ENCODE measurements at regions not wholly inside any gene's neighbourhood (a gene's known extent, or its start where the extent isn't known, plus 50 kb on each side); places are given as distances from the start of the nearest gene placed in this dataset.

- no peaks in the 10 kb centered on the region for H3K9me3 ChIP-seq
- no peak for TF ChIP-seq CTCF (IDR thresholded peaks at IDR 0.05)
- no peak overlapping the region for H3K27ac ChIP-seq
- H3K4me3 ChIP-seq = no peak overlapping the region
- H3K4me1 ChIP-seq = no peaks in the 10 kb centered on the region
- no peaks in the 10 kb centered on the region for H3K27me3 ChIP-seq
- ATAC-seq (no peak), DNase-seq (no peak)
- H3K36me3 ChIP-seq = no peaks in the 10 kb centered on the region
- intact Hi-C loops (cut with DNase I) = no loop called here
These were observed 587.7 kb upstream of the NR2F2 start for GRCh38 chr15:95742836-95743235.

- H3K36me3 ChIP-seq = no peaks in the 10 kb centered on the region
- no peak overlapping the region for H3K27ac ChIP-seq
- DNase-seq = no peak
- intact Hi-C loops (cut with DNase I) = no loop called here
- no peak overlapping the region for H3K4me3 ChIP-seq
- no peaks in the 10 kb centered on the region for H3K27me3 ChIP-seq
- H3K9me3 ChIP-seq = no peaks in the 10 kb centered on the region
- no peak for ATAC-seq
- H3K4me1 ChIP-seq = no peaks in the 10 kb centered on the region
- TF ChIP-seq CTCF (IDR thresholded peaks at IDR 0.05) = no peak
These were observed 573.3 kb upstream of the NR2F2 start for GRCh38 chr15:95757171-95757570.

GRCh38 chr15:95758451-95758850 is 572.0 kb upstream of the NR2F2 start:
- H3K27me3 ChIP-seq = no peaks in the 10 kb centered on the region
- intact Hi-C loops (cut with DNase I) = no loop called here
- H3K36me3 ChIP-seq = no peaks in the 10 kb centered on the region
- H3K27ac ChIP-seq = no peak overlapping the region
- H3K4me3 ChIP-seq = no peak overlapping the region
- ATAC-seq (no peak), DNase-seq (no peak)
- no peak for TF ChIP-seq CTCF (IDR thresholded peaks at IDR 0.05)
- H3K4me1 ChIP-seq = no peaks in the 10 kb centered on the region
- no peaks in the 10 kb centered on the region for H3K9me3 ChIP-seq

- TF ChIP-seq CTCF (IDR thresholded peaks at IDR 0.05) = no peak
- Histone ChIP-seq H3K27me3 (no peaks in the 10 kb centered on the region), H3K4me3 (no peak overlapping the region), H3K4me1 (no peaks in the 10 kb centered on the region), H3K9me3 (no peaks in the 10 kb centered on the region), H3K27ac (no peak overlapping the region), H3K36me3 (no peaks in the 10 kb centered on the region)
- intact Hi-C loops (cut with DNase I) = no loop called here
- ATAC-seq (no peak), DNase-seq (no peak)
These were observed 571.6 kb upstream of the NR2F2 start for GRCh38 chr15:95758851-95759250.

GRCh38 chr15:95760508-95760907 is 570.0 kb upstream of the NR2F2 start:
- ATAC-seq (no peak), DNase-seq (no peak)
- Histone ChIP-seq H3K27ac (no peak overlapping the region), H3K4me3 (no peak overlapping the region), H3K4me1 (no peaks in the 10 kb centered on the region), H3K9me3 (no peaks in the 10 kb centered on the region), H3K27me3 (no peaks in the 10 kb centered on the region), H3K36me3 (no peaks in the 10 kb centered on the region)
- intact Hi-C loops (cut with DNase I) = no loop called here
- TF ChIP-seq CTCF (IDR thresholded peaks at IDR 0.05) = no peak

- no peaks in the 10 kb centered on the region for H3K36me3 ChIP-seq
- DNase-seq = no peak
- H3K4me3 ChIP-seq = no peak overlapping the region
- no peaks in the 10 kb centered on the region for H3K27me3 ChIP-seq
- ATAC-seq = no peak
- no peak overlapping the region for H3K27ac ChIP-seq
- no peaks in the 10 kb centered on the region for H3K9me3 ChIP-seq
- no peaks in the 10 kb centered on the region for H3K4me1 ChIP-seq
- no peak for TF ChIP-seq CTCF (IDR thresholded peaks at IDR 0.05)
- intact Hi-C loops (cut with DNase I) = no loop called here
These were observed 568.9 kb upstream of the NR2F2 start for GRCh38 chr15:95761501-95762165.
